Mesenchymal stem cell (in vitro differentiated cells and primary cell): ENCODE measurements at regions not wholly inside any gene's neighbourhood (a gene's known extent, or its start where the extent isn't known, plus 50 kb on each side); places are given as distances from the start of the nearest gene placed in this dataset.
"Not testable (repeated sequence)": the region's sequence is repeated elsewhere in the genome, so short reads cannot be mapped to it uniquely, and the experiment has no call there.

Source experiments
- DNase-seq: peaks from one replicate; pipeline ENCODE4 v3.0.0-alpha.2; 2013
- H2AFZ ChIP-seq: one replicate; pipeline ENCODE4 v1.6.1; 2013; ENCODE audit warnings: low read depth, mild to moderate bottlenecking, control low read depth, inconsistent platforms, low read length, moderate library complexity
- H2AK5ac ChIP-seq: 2 replicates; pipeline ENCODE4 v1.6.1; 2013; ENCODE audit warnings: low read length, moderate library complexity, mild to moderate bottlenecking, inconsistent platforms; ENCODE audit not compliant: severe bottlenecking
- H2BK120ac ChIP-seq: one replicate; pipeline ENCODE4 v1.6.1; 2013; ENCODE audit warnings: low read depth, mild to moderate bottlenecking, inconsistent platforms, low read length, moderate library complexity
- H2BK12ac ChIP-seq, 2 experiments: one replicate each; pipeline ENCODE4 v1.6.1; 2013; ENCODE audit warnings: inconsistent platforms in 2 of 2, low read length in 2 of 2, mild to moderate bottlenecking in 2 of 2, moderate library complexity in 2 of 2, control low read depth in 1 of 2
- H2BK15ac ChIP-seq: one replicate; pipeline ENCODE4 v1.6.1; 2013; ENCODE audit warnings: mild to moderate bottlenecking, low read depth, inconsistent platforms; ENCODE audit not compliant: poor library complexity, severe bottlenecking
- H2BK5ac ChIP-seq: 2 replicates; pipeline ENCODE4 v1.6.1; 2013; ENCODE audit warnings: low read depth, mild to moderate bottlenecking, low read length, control low read depth, inconsistent platforms; ENCODE audit not compliant: poor library complexity, severe bottlenecking
- H3K14ac ChIP-seq, 2 experiments: one replicate each; pipeline ENCODE4 v1.6.1; 2013; ENCODE audit warnings: inconsistent platforms in 2 of 2, low read length in 2 of 2, control low read depth in 1 of 2, mild to moderate bottlenecking in 1 of 2, moderate library complexity in 1 of 2
- H3K18ac ChIP-seq, 2 experiments: one replicate each; pipeline ENCODE4 v1.6.1; 2013; ENCODE audit warnings: inconsistent platforms in 2 of 2, low read length in 2 of 2, control low read depth in 1 of 2, low read depth in 1 of 2, mild to moderate bottlenecking in 1 of 2
- H3K23ac ChIP-seq, 2 experiments: one replicate each; pipeline ENCODE4 v1.6.1; 2013; ENCODE audit warnings: inconsistent platforms in 2 of 2, low read length in 2 of 2, mild to moderate bottlenecking in 2 of 2, moderate library complexity in 2 of 2, control low read depth in 1 of 2
- H3K27ac ChIP-seq: 2 replicates; pipeline ENCODE4 v1.5.1; 2013; ENCODE audit warnings: mild to moderate bottlenecking, moderate library complexity, low read length, control low read depth, inconsistent platforms; ENCODE audit not compliant: poor library complexity, severe bottlenecking
- H3K27me3 ChIP-seq, 2 experiments: 2 replicates each; pipeline versions ENCODE4 v1.6.1 to v1.7.0; 2013; ENCODE audit warnings: low read length in 2 of 2, mild to moderate bottlenecking in 2 of 2, moderate library complexity in 2 of 2, control low read depth in 1 of 2, inconsistent platforms in 1 of 2; ENCODE audit not compliant: control insufficient read depth in 1 of 2, insufficient read depth in 1 of 2
- H3K36me3 ChIP-seq, 2 experiments: 2 replicates each; pipeline versions ENCODE4 v1.6.1 to v1.7.0; 2013; ENCODE audit warnings: low read length in 2 of 2, control low read depth in 1 of 2, inconsistent platforms in 1 of 2, low read depth in 1 of 2, mild to moderate bottlenecking in 1 of 2; ENCODE audit not compliant: insufficient read depth in 2 of 2, control insufficient read depth in 1 of 2
- H3K4ac ChIP-seq, 2 experiments: one replicate each; pipeline ENCODE4 v1.6.1; 2013; ENCODE audit warnings: inconsistent platforms in 2 of 2, low read length in 2 of 2, mild to moderate bottlenecking in 2 of 2, moderate library complexity in 2 of 2, control low read depth in 1 of 2, low read depth in 1 of 2
- H3K4me1 ChIP-seq: 2 replicates; pipeline ENCODE4 v1.6.1; 2013; ENCODE audit warnings: low read depth, low read length, control low read depth; ENCODE audit not compliant: control insufficient read depth, insufficient read depth
- H3K4me2 ChIP-seq: 2 replicates; pipeline ENCODE4 v1.6.1; 2013; ENCODE audit warnings: low read length, mild to moderate bottlenecking, inconsistent platforms; ENCODE audit not compliant: poor library complexity, severe bottlenecking
- H3K4me3 ChIP-seq, 2 experiments: 2 replicates each; pipeline versions ENCODE4 v1.5.1 to v1.7.0; 2013; ENCODE audit warnings: low read length in 2 of 2, mild to moderate bottlenecking in 2 of 2, control low read depth in 1 of 2, low read depth in 1 of 2; ENCODE audit not compliant: insufficient read depth in 1 of 2
- H3K79me1 ChIP-seq: replicated peaks from 2 replicates; pipeline ENCODE4 v1.6.1; 2013; ENCODE audit warnings: mild to moderate bottlenecking, control low read depth, low read length, inconsistent platforms; ENCODE audit not compliant: poor library complexity, severe bottlenecking
- H3K9ac ChIP-seq: 2 replicates; pipeline ENCODE4 v1.7.0; 2013; ENCODE audit warnings: mild to moderate bottlenecking, low read length, moderate library complexity
- H3K9me3 ChIP-seq: 2 replicates; pipeline ENCODE4 v1.7.0; 2013; ENCODE audit warnings: mild to moderate bottlenecking, low read length; ENCODE audit not compliant: control insufficient read depth
- H4K8ac ChIP-seq: one replicate; pipeline ENCODE4 v1.6.1; 2013; ENCODE audit warnings: inconsistent platforms, mild to moderate bottlenecking, low read length, moderate library complexity
- H4K91ac ChIP-seq: one replicate; pipeline ENCODE4 v1.6.1; 2013; ENCODE audit warnings: mild to moderate bottlenecking, low read length, inconsistent platforms
- WGBS: methylation state at CpG from one replicate; pipeline ENCODE4 v1.1.7; 2013; ENCODE audit warnings: mixed read lengths; 5-methylcytosine and 5-hydroxymethylcytosine counted together

GRCh38 chr6:167690931-167691330, 135.8 kb upstream of the AFDN start:
- H3K23ac ChIP-seq = no peak overlapping the region
- H3K79me1 ChIP-seq = no peaks in the 10 kb centered on the region
- H3K9ac ChIP-seq = no peak overlapping the region
- no peak overlapping the region for H3K4me2 ChIP-seq
- H3K27ac ChIP-seq = no peak overlapping the region
- H3K4me1 ChIP-seq = no peaks in the 10 kb centered on the region
- no peak overlapping the region for H2AK5ac ChIP-seq
- DNase-seq = no peak
- no peak overlapping the region for H2BK5ac ChIP-seq
- no peaks in the 10 kb centered on the region for H3K36me3 ChIP-seq
- no peak overlapping the region for H4K91ac ChIP-seq
- H3K18ac ChIP-seq = peak overlapping the region in 1 of 2 experiments; percentile 33
- no peak overlapping the region for H2BK15ac ChIP-seq
- H3K9me3 ChIP-seq = no peaks in the 10 kb centered on the region
- H3K4me3 ChIP-seq = no peak overlapping the region
- H2AFZ ChIP-seq = no peak overlapping the region
- H3K4ac ChIP-seq = no peak overlapping the region
- H3K27me3 ChIP-seq = peaks cover 8 to 12% of the 10 kb centered on the region in 2 experiments
- H3K14ac ChIP-seq = no peak overlapping the region
- H4K8ac ChIP-seq = no peak overlapping the region
- 82% methylated on average over 6 of the region's 6 CpGs for WGBS
- H2BK120ac ChIP-seq = no peak overlapping the region
- H2BK12ac ChIP-seq = no peak overlapping the region

GRCh38 chr6:167691533-167692312, 135.0 kb upstream of the AFDN start:
- H3K4me1 ChIP-seq = no peaks in the 10 kb centered on the region
- no peak overlapping the region for H3K9ac ChIP-seq
- H3K27me3 ChIP-seq = peaks cover 8 to 12% of the 10 kb centered on the region in 2 experiments
- no peaks in the 10 kb centered on the region for H3K79me1 ChIP-seq
- H2BK5ac ChIP-seq = no peak overlapping the region
- 68% methylated on average over 13 of the region's 13 CpGs for WGBS
- H3K4me2 ChIP-seq = no peak overlapping the region
- no peak overlapping the region for H2BK120ac ChIP-seq
- no peak overlapping the region for H3K4me3 ChIP-seq
- peak overlapping the region in 1 of 2 experiments; percentile 39 for H2BK12ac ChIP-seq
- peak overlapping the region; percentile 10 to 68 for H3K18ac ChIP-seq
- H4K8ac ChIP-seq = no peak overlapping the region
- peak; percentile 46 for DNase-seq
- no peak overlapping the region for H4K91ac ChIP-seq
- no peak overlapping the region for H3K14ac ChIP-seq
- no peak overlapping the region for H2AFZ ChIP-seq
- no peak overlapping the region for H2AK5ac ChIP-seq
- no peak overlapping the region for H3K27ac ChIP-seq
- no peak overlapping the region for H3K23ac ChIP-seq
- H3K36me3 ChIP-seq = no peaks in the 10 kb centered on the region
- peak overlapping the region in 1 of 2 experiments; percentile 26 for H3K4ac ChIP-seq
- H3K9me3 ChIP-seq = no peaks in the 10 kb centered on the region
- no peak overlapping the region for H2BK15ac ChIP-seq

GRCh38 chr6:167693478-167693877, 133.2 kb upstream of the AFDN start:
- not testable (repeated sequence) for H3K14ac ChIP-seq, H3K27me3 ChIP-seq, H2BK5ac ChIP-seq, H2AK5ac ChIP-seq, H2BK120ac ChIP-seq, H3K18ac ChIP-seq, H3K36me3 ChIP-seq, H2BK15ac ChIP-seq, H2AFZ ChIP-seq, H3K4me2 ChIP-seq, H3K27ac ChIP-seq, H3K9ac ChIP-seq, H4K91ac ChIP-seq, H3K79me1 ChIP-seq, H2BK12ac ChIP-seq, DNase-seq, H3K4me1 ChIP-seq, H3K23ac ChIP-seq, H3K9me3 ChIP-seq, H4K8ac ChIP-seq, H3K4me3 ChIP-seq, H3K4ac ChIP-seq
- WGBS = 96% methylated on average over 8 of the region's 8 CpGs

GRCh38 chr6:167695831-167696230, 130.9 kb upstream of the AFDN start:
- no peak overlapping the region for H4K8ac ChIP-seq
- no peak overlapping the region for H3K27ac ChIP-seq
- H3K4me3 ChIP-seq = no peak overlapping the region
- no peak overlapping the region for H2AFZ ChIP-seq
- peaks cover 8% of the 10 kb centered on the region for H3K4me1 ChIP-seq
- no peaks in the 10 kb centered on the region for H3K36me3 ChIP-seq
- no peak overlapping the region for H4K91ac ChIP-seq
- no peak overlapping the region for H3K4ac ChIP-seq
- H2BK15ac ChIP-seq = no peak overlapping the region
- H2BK12ac ChIP-seq = no peak overlapping the region
- H3K79me1 ChIP-seq = no peaks in the 10 kb centered on the region
- H3K9me3 ChIP-seq = no peaks in the 10 kb centered on the region
- H3K23ac ChIP-seq = peak overlapping the region in 1 of 2 experiments; percentile 24
- H3K14ac ChIP-seq = no peak overlapping the region
- H3K18ac ChIP-seq = peak overlapping the region in 1 of 2 experiments; percentile 48
- H2BK120ac ChIP-seq = no peak overlapping the region
- H2BK5ac ChIP-seq = no peak overlapping the region
- 89% methylated on average over 13 of the region's 13 CpGs for WGBS
- H3K4me2 ChIP-seq = no peak overlapping the region
- H3K9ac ChIP-seq = no peak overlapping the region
- no peaks in the 10 kb centered on the region for H3K27me3 ChIP-seq
- DNase-seq = no peak
- H2AK5ac ChIP-seq = no peak overlapping the region
